NT2/D1 (cell line): ENCODE measurements at regions not wholly inside any gene's neighbourhood (a gene's known extent, or its start where the extent isn't known, plus 50 kb on each side); places are given as distances from the start of the nearest gene placed in this dataset.

Source experiments
- DNase-seq: peaks from one replicate; pipeline ENCODE4 v3.0.0-alpha.2; 2011; ENCODE audit warnings: low read depth, low spot score
- H3K27me3 ChIP-seq: 2 replicates; pipeline ENCODE4 v1.6.0; 2011; ENCODE audit warnings: mild to moderate bottlenecking; ENCODE audit not compliant: insufficient read length, insufficient read depth
- H3K36me3 ChIP-seq: 2 replicates; pipeline ENCODE4 v1.6.1; 2011; ENCODE audit warnings: mild to moderate bottlenecking, low read length, mixed read lengths; ENCODE audit not compliant: insufficient read depth, insufficient read length
- H3K4me1 ChIP-seq: 2 replicates; pipeline ENCODE4 v1.5.1; 2011; ENCODE audit not compliant: insufficient read depth, insufficient read length
- H3K4me3 ChIP-seq: 2 replicates; pipeline ENCODE4 v1.5.1; 2011; ENCODE audit warnings: low read depth; ENCODE audit not compliant: insufficient read length
- H3K9ac ChIP-seq: 2 replicates; pipeline ENCODE4 v1.6.0; 2011; ENCODE audit warnings: low read depth; ENCODE audit not compliant: insufficient read length
- H3K9me3 ChIP-seq: 2 replicates; pipeline ENCODE4 v1.5.1; 2011; ENCODE audit warnings: mild to moderate bottlenecking, low read length; ENCODE audit not compliant: insufficient read depth
- SUZ12 ChIP-seq: IDR thresholded peaks from 2 replicates; pipeline ENCODE4 v1.6.1; 2011; ENCODE audit not compliant: insufficient read length, insufficient read depth; ENCODE audit errors: extremely low read depth
- YY1 ChIP-seq: IDR thresholded peaks from 2 replicates; pipeline ENCODE4 v1.6.1; 2011; ENCODE audit not compliant: insufficient read length, insufficient read depth
- ZNF274 ChIP-seq: IDR thresholded peaks from 2 replicates; pipeline ENCODE4 v1.6.1; 2011; ENCODE audit warnings: mild to moderate bottlenecking, low read depth, low read length

DNA sequence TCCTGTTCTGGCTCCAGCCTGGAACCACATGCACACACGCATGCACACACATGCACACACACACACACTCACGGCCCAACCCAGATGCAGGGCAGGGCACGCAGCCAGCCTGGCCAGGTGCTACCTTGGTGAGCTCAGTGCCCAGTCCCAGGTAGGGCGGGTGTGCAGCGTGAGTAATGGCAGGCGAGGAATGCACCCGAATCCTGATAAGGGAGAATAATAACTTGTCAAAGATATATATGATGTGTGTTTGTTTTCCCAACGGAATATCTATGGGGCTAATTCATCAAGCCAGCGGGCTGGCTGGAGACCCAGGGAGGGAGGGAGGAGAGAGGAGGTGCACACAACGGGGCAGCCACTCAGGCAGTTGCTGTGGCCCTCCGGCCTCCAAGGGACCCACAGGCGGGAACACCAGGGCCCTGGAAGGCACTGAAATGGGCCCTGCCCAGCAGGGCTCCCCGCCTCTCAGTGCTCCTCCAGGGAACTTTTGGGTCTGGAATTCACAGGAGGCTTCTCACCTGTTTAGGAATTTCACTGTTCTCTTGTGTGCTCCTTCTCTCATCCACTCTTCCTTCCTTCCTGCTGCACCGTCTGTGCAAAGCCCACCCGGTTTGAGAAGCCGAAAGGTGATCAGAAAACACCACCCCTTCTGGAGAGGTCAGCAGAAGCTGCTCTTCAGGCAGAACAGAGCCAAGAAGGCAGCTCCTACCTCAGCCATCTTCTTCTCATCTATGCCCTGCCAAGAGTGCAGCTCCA, 79.0 kb downstream of the BUD13 start:
- Histone ChIP-seq H3K4me1 (peaks cover 2% of the 10 kb centered on the region), H3K4me3 (no peak overlapping the region), H3K9me3 (no peaks in the 10 kb centered on the region), H3K9ac (no peak overlapping the region), H3K36me3 (no peaks in the 10 kb centered on the region), H3K27me3 (peaks cover 5% of the 10 kb centered on the region)
- DNase-seq, result no peak
- TF ChIP-seq SUZ12, result no peak
- no peak for TF ChIP-seq ZNF274
- no peak for TF ChIP-seq YY1

DNA sequence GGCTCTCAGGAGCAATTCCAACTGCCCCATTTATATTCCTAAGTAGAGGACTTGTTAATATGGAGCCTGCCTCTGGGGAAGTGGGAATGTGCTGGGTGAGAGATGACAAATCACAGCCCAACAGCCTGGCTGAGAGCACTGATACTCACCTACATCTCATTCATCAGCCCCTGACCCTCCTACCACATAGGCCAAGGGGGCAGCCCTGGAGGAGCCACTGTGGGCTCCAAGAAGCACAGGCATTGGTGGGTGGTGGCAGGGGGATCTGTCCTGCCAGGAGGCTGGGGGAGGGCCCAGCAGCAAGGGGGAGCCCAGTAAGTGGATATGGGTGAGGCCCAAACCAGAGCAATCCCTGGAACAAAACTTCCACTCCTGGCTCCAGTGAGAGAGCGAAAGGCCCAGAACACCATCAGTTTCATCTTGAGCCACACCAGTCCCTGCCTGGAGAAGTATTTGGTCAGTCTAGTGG, 79.7 kb downstream of the BUD13 start:
- no peak for DNase-seq
- Histone ChIP-seq H3K9me3 (no peaks in the 10 kb centered on the region), H3K4me3 (no peak overlapping the region), H3K27me3 (peaks cover 5% of the 10 kb centered on the region), H3K4me1 (peaks cover 6% of the 10 kb centered on the region), H3K36me3 (no peaks in the 10 kb centered on the region), H3K9ac (no peak overlapping the region)
- TF ChIP-seq YY1 (no peak), SUZ12 (no peak), ZNF274 (no peak)

DNA sequence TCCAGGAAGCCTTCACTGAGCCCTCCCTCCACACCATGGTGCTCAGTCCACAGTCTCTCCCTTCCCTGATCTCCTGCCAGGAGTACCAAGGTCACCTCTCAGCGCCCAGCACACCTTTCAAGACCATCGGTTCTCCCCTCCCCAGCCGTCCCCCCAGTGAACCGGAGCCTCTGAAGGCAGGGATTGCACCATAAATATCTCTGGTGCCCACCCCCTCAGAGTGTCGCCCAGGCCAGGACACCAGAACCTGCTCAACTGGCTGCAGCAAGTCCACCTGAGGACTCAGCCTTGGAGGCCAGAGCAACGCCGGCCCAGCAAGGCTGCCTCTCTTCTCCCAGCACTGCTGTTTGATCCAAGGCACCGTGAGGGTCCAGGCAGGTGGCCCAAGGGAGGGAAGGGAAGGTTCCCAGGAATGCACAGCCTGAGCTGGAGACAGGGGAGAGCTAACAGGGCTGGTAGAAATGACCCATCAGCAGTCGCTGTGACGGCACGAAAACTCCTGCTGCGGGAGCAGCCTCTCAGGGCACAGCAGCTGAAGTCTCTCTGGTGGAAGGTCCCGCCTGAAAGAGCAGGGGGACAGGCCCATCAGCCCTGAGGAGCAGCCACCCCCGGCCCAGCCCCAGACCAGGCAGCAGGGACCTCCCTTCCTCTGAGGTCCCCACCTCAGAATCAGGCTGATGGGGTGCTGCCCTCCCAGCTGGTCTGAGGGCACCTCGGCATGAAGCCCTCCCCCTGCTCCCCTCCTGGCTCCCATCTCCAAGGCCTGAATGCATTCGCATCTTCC, 80.3 kb downstream of the BUD13 start:
- no peak overlapping the region for H3K9ac ChIP-seq
- TF ChIP-seq SUZ12 (no peak), YY1 (no peak), ZNF274 (no peak)
- H3K4me3 ChIP-seq, result no peak overlapping the region
- DNase-seq, result no peak
- H3K36me3 ChIP-seq, result no peaks in the 10 kb centered on the region
- peaks cover 11% of the 10 kb centered on the region for H3K4me1 ChIP-seq
- no peaks in the 10 kb centered on the region for H3K9me3 ChIP-seq
- H3K27me3 ChIP-seq, result peaks cover 5% of the 10 kb centered on the region

DNA sequence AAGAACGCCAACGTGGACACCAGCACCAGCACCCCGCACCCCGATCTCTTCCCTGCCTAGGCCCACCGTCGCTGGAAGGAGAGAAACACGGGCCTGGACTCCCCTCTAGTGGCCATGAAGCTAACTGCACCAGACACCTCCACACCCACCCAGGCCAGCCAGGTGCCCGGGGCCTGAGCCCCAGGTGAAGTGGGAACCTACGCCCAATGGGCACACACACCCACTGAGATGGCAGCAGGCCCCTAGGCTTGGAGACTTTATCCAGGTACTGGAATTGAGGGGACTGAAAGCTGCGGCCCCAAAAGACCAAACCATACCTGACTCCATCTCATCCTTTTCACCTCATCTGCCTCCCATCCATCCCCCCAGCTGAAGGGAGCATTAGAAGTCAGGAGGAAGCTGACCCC, 81.0 kb downstream of the BUD13 start:
- DNase-seq, result no peak
- Histone ChIP-seq H3K4me1 (peaks cover 15% of the 10 kb centered on the region), H3K9me3 (no peaks in the 10 kb centered on the region), H3K4me3 (no peak overlapping the region), H3K27me3 (peaks cover 5% of the 10 kb centered on the region), H3K36me3 (no peaks in the 10 kb centered on the region), H3K9ac (no peak overlapping the region)
- no peak for TF ChIP-seq YY1
- TF ChIP-seq ZNF274, result no peak
- TF ChIP-seq SUZ12, result no peak

GRCh38 chr11:116690611-116691010, 82.2 kb downstream of the BUD13 start:
- Histone ChIP-seq H3K4me3 (no peak overlapping the region), H3K36me3 (no peaks in the 10 kb centered on the region), H3K4me1 (peaks cover 15% of the 10 kb centered on the region), H3K9me3 (no peaks in the 10 kb centered on the region), H3K9ac (no peak overlapping the region), H3K27me3 (peaks cover 5% of the 10 kb centered on the region)
- no peak for DNase-seq
- no peak for TF ChIP-seq SUZ12
- TF ChIP-seq ZNF274, result no peak
- TF ChIP-seq YY1, result no peak

GRCh38 chr11:116689413-116690127, 83.2 kb downstream of the BUD13 start:
- Histone ChIP-seq H3K4me3 (no peak overlapping the region), H3K9ac (no peak overlapping the region), H3K27me3 (no peaks in the 10 kb centered on the region), H3K9me3 (no peaks in the 10 kb centered on the region), H3K36me3 (no peaks in the 10 kb centered on the region), H3K4me1 (peaks cover 15% of the 10 kb centered on the region)
- no peak for DNase-seq
- no peak for TF ChIP-seq ZNF274
- no peak for TF ChIP-seq SUZ12
- no peak for TF ChIP-seq YY1

DNA sequence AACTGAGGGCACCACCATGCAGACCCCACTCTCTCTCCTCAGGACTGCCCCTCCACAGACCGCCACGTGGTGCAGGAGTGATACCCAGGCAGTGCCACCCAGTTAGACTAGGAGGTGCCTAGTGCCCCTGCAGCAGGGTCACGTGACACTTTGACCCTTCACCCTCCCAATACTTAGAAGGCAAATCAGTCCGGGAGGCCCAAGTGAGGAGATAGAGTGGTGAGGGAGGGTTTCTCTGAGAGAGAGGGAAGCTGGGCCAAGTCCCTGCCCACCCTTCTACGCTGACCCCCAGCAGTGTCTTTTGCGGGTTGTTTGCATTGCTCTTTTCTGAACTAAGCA, 84.6 kb downstream of the BUD13 start:
- Histone ChIP-seq H3K4me3 (no peak overlapping the region), H3K9me3 (no peaks in the 10 kb centered on the region), H3K4me1 (peaks cover 15% of the 10 kb centered on the region), H3K36me3 (no peaks in the 10 kb centered on the region), H3K9ac (no peak overlapping the region), H3K27me3 (no peaks in the 10 kb centered on the region)
- TF ChIP-seq ZNF274 (no peak), YY1 (no peak), SUZ12 (no peak)
- DNase-seq, result no peak
